ENCODE measurements at regions not wholly inside any gene's neighbourhood (a gene's known extent, or its start where the extent isn't known, plus 50 kb on each side); places are given as distances from the start of the nearest gene placed in this dataset.

- Histone ChIP-seq H3K36me3 (ENCODE audit: control insufficient read depth, insufficient read depth, low read length) (no peaks in the 10 kb centered on the region), H3K27ac (ENCODE audit: low read depth, low read length) (peak overlapping the region; percentile 64), H3K9ac (ENCODE audit: extremely low read depth, low read length, poor library complexity, severe bottlenecking) (no peak overlapping the region), H3K27me3 (ENCODE audit: control insufficient read depth, insufficient read depth, low read length, poor library complexity, severe bottlenecking) (no peaks in the 10 kb centered on the region), H3K4me3 (ENCODE audit: low read length) (no peak overlapping the region), H3K4me1 (ENCODE audit: control insufficient read depth, insufficient read depth, low read length) (no peaks in the 10 kb centered on the region), H3K9me3 (ENCODE audit: control insufficient read depth, low read length) (no peaks in the 10 kb centered on the region)
- no peaks in the 10 kb centered on the region for H3K9me3 Mint-ChIP-seq
- H3K27me3 Mint-ChIP-seq (ENCODE audit: insufficient read depth): no peaks in the 10 kb centered on the region
- TF ChIP-seq, protein P1, sequence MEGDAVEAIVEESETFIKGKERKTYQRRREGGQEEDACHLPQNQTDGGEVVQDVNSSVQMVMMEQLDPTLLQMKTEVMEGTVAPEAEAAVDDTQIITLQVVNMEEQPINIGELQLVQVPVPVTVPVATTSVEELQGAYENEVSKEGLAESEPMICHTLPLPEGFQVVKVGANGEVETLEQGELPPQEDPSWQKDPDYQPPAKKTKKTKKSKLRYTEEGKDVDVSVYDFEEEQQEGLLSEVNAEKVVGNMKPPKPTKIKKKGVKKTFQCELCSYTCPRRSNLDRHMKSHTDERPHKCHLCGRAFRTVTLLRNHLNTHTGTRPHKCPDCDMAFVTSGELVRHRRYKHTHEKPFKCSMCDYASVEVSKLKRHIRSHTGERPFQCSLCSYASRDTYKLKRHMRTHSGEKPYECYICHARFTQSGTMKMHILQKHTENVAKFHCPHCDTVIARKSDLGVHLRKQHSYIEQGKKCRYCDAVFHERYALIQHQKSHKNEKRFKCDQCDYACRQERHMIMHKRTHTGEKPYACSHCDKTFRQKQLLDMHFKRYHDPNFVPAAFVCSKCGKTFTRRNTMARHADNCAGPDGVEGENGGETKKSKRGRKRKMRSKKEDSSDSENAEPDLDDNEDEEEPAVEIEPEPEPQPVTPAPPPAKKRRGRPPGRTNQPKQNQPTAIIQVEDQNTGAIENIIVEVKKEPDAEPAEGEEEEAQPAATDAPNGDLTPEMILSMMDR (conservative IDR thresholded peaks at IDR 0.05): no peak
- H3K4me3 Mint-ChIP-seq: no peak overlapping the region
- peaks cover 24% of the 10 kb centered on the region for H3K4me1 Mint-ChIP-seq
- 67 to 83% methylated on average over 2 to 5 of the region's 5 CpGs for WGBS, 2 experiments (ENCODE audit: insufficient coverage in 1 of 2, insufficient read length in 1 of 2)
- DNase-seq: peak; percentile 77
- no peaks in the 10 kb centered on the region for H3K36me3 Mint-ChIP-seq (ENCODE audit: low read depth)
- peak overlapping the region; percentile 50 for H3K27ac Mint-ChIP-seq
Observed at GRCh38 chr2:12428324-12428723, 288.4 kb upstream of the TRIB2 start.

- Histone ChIP-seq H3K36me3 (ENCODE audit: control insufficient read depth, insufficient read depth, low read length) (no peaks in the 10 kb centered on the region), H3K27me3 (ENCODE audit: control insufficient read depth, insufficient read depth, low read length, poor library complexity, severe bottlenecking) (no peaks in the 10 kb centered on the region), H3K9ac (ENCODE audit: extremely low read depth, low read length, poor library complexity, severe bottlenecking) (no peak overlapping the region), H3K27ac (ENCODE audit: low read depth, low read length) (no peak overlapping the region), H3K4me3 (ENCODE audit: low read length) (no peak overlapping the region), H3K9me3 (ENCODE audit: control insufficient read depth, low read length) (no peaks in the 10 kb centered on the region), H3K4me1 (ENCODE audit: control insufficient read depth, insufficient read depth, low read length) (no peaks in the 10 kb centered on the region)
- Mint-ChIP-seq H3K36me3 (ENCODE audit: low read depth) (no peaks in the 10 kb centered on the region), H3K27ac (peak overlapping the region; percentile 50), H3K9me3 (no peaks in the 10 kb centered on the region), H3K4me3 (no peak overlapping the region), H3K27me3 (ENCODE audit: insufficient read depth) (no peaks in the 10 kb centered on the region), H3K4me1 (peaks cover 27% of the 10 kb centered on the region)
- TF ChIP-seq, protein P1 (conservative IDR thresholded peaks at IDR 0.05): no peak
- no CpG with 5 or more reads among the region's 1 CpG for WGBS, 2 experiments (ENCODE audit: insufficient coverage in 1 of 2, insufficient read length in 1 of 2)
- no peak for DNase-seq
Observed at GRCh38 chr2:12428786-12429185, 287.9 kb upstream of the TRIB2 start.

DNA sequence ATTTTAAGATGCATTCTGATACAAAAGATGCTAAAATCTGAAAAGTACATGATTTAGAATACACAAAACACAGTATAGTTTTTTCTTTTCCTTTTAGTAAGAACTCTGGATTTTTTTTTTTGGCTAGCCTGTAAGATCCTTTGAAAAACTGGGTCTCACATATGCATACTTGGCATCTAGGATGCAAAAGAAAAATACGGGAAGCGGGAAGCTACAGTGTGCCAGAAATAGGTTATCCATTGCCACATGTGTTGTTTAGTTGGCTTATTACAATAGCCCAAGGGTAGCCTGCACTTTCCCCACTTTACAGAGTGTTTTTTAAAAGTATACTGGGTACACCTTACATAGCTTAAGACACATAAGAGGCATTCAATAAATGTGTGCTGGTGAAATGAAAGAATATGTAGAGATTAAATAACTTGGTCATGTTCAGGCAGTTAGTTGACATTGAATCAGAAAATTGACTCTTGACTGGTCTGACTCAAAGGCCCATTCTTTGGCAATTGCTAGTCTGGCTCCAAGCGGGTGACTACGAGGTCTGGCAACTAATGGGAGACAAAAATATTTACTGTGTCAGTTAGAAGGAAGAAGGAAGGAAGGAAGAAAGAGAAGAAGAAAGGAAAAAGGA lies 286.8 kb upstream of the TRIB2 start:
- no peaks in the 10 kb centered on the region for H3K9me3 ChIP-seq (ENCODE audit: control insufficient read depth, low read length)
- H3K4me1 ChIP-seq (ENCODE audit: control insufficient read depth, insufficient read depth, low read length): peaks cover 3% of the 10 kb centered on the region
- H3K9ac ChIP-seq (ENCODE audit: extremely low read depth, low read length, poor library complexity, severe bottlenecking): no peak overlapping the region
- TF ChIP-seq, protein P1 (conservative IDR thresholded peaks at IDR 0.05): no peak
- 96 to 97% methylated on average over 4 of the region's 4 CpGs for WGBS, 2 experiments (ENCODE audit: insufficient coverage in 1 of 2, insufficient read length in 1 of 2)
- H3K27ac Mint-ChIP-seq: no peak overlapping the region
- no peak overlapping the region for H3K27ac ChIP-seq (ENCODE audit: low read depth, low read length)
- no peaks in the 10 kb centered on the region for H3K36me3 Mint-ChIP-seq (ENCODE audit: low read depth)
- H3K4me3 ChIP-seq (ENCODE audit: low read length): no peak overlapping the region
- no peak overlapping the region for H3K4me3 Mint-ChIP-seq
- no peaks in the 10 kb centered on the region for H3K27me3 ChIP-seq (ENCODE audit: control insufficient read depth, insufficient read depth, low read length, poor library complexity, severe bottlenecking)
- no peaks in the 10 kb centered on the region for H3K9me3 Mint-ChIP-seq
- H3K4me1 Mint-ChIP-seq: peaks cover 35% of the 10 kb centered on the region
- H3K27me3 Mint-ChIP-seq (ENCODE audit: insufficient read depth): no peaks in the 10 kb centered on the region
- no peak for DNase-seq
- no peaks in the 10 kb centered on the region for H3K36me3 ChIP-seq (ENCODE audit: control insufficient read depth, insufficient read depth, low read length)

Measured in endodermal cell (in vitro differentiated cells).